Suppressor macrophage treated with lipopolysaccharide for 4 hours (primary cell): ENCODE measurements at regions not wholly inside any gene's neighbourhood (a gene's known extent, or its start where the extent isn't known, plus 50 kb on each side); places are given as distances from the start of the nearest gene placed in this dataset.

Experiments used
- DNase-seq: peaks from one replicate; pipeline ENCODE4 v3.0.0-alpha.2; 2020

- DNase-seq, result no peak
These were observed 625.3 kb downstream of the PLA2G4A start for GRCh38 chr1:187454010-187454409.

GRCh38 chr1:187456446-187456845, 627.7 kb downstream of the PLA2G4A start:
- DNase-seq, result no peak

GRCh38 chr1:187460093-187460492, 631.3 kb downstream of the PLA2G4A start:
- no peak for DNase-seq

GRCh38 chr1:187464320-187464719, 635.6 kb downstream of the PLA2G4A start:
- no peak for DNase-seq

GRCh38 chr1:187465441-187465840, 636.7 kb downstream of the PLA2G4A start:
- DNase-seq, result no peak

- DNase-seq, result no peak
These were observed 641.1 kb downstream of the PLA2G4A start for GRCh38 chr1:187469836-187470235.

- no peak for DNase-seq
These were observed 642.8 kb downstream of the PLA2G4A start for GRCh38 chr1:187471555-187471954.

GRCh38 chr1:187474336-187474735, 645.6 kb downstream of the PLA2G4A start:
- DNase-seq, result no peak

GRCh38 chr1:187476671-187477070, 647.9 kb downstream of the PLA2G4A start:
- no peak for DNase-seq

- no peak for DNase-seq
These were observed 648.4 kb downstream of the PLA2G4A start for GRCh38 chr1:187477103-187477502.

GRCh38 chr1:187477535-187477934, 648.8 kb downstream of the PLA2G4A start:
- no peak for DNase-seq

GRCh38 chr1:187481581-187482148, 652.9 kb downstream of the PLA2G4A start:
- DNase-seq, result no peak

GRCh38 chr1:187490266-187490665, 661.5 kb downstream of the PLA2G4A start:
- DNase-seq, result no peak

- no peak for DNase-seq
These were observed 662.5 kb downstream of the PLA2G4A start for GRCh38 chr1:187491082-187491720.

GRCh38 chr1:187498028-187498427, 669.3 kb downstream of the PLA2G4A start:
- no peak for DNase-seq

- no peak for DNase-seq
These were observed 676.0 kb downstream of the PLA2G4A start for GRCh38 chr1:187504779-187505178.

- DNase-seq, result no peak
These were observed 680.3 kb downstream of the PLA2G4A start for GRCh38 chr1:187509091-187509490.

- peak; percentile 3 for DNase-seq
These were observed 684.4 kb downstream of the PLA2G4A start for GRCh38 chr1:187513190-187513589.

- DNase-seq, result no peak
These were observed 685.4 kb downstream of the PLA2G4A start for GRCh38 chr1:187514110-187514509.

- no peak for DNase-seq
These were observed 688.1 kb downstream of the PLA2G4A start for GRCh38 chr1:187516874-187517273.

GRCh38 chr1:187517546-187517945, 688.8 kb downstream of the PLA2G4A start:
- DNase-seq, result no peak

GRCh38 chr1:187527346-187527745, 698.6 kb downstream of the PLA2G4A start:
- DNase-seq, result no peak

- no peak for DNase-seq
These were observed 709.2 kb downstream of the PLA2G4A start for GRCh38 chr1:187537936-187538335.

- no peak for DNase-seq
These were observed 720.8 kb downstream of the PLA2G4A start for GRCh38 chr1:187549540-187549939.

GRCh38 chr1:187551061-187551460, 722.3 kb downstream of the PLA2G4A start:
- no peak for DNase-seq
